OCI-LY3 (cell line): ENCODE measurements at regions not wholly inside any gene's neighbourhood (a gene's known extent, or its start where the extent isn't known, plus 50 kb on each side); places are given as distances from the start of the nearest gene placed in this dataset.

Source experiments
- H2AFZ ChIP-seq: fragments of 200-600, 300-600 bp; shearing (Covaris generic); 2 replicates; pipeline ENCODE4 v1.6.0; 2014; ENCODE audit warnings: antibody characterized with exemption, low read depth, low read length
- H3K27ac ChIP-seq: fragments of 200-600, 300-600 bp; sonication (generic); 2 replicates; pipeline ENCODE4 v1.5.1; 2014; ENCODE audit warnings: mild to moderate bottlenecking, low read length, moderate library complexity, mixed read lengths
- H3K27me3 ChIP-seq: fragments of 200-600, 300-600 bp; sonication (generic); 2 replicates; pipeline ENCODE4 v1.6.1; 2014; ENCODE audit warnings: low read depth, low read length, mixed read lengths
- H3K36me3 ChIP-seq: fragments of 200-600, 300-600 bp; sonication (generic); replicated peaks from 2 replicates; pipeline ENCODE3; 2014; ENCODE audit warnings: low read depth, low read length, mixed read lengths
- H3K4me1 ChIP-seq: fragments of 300-600, 200-600 bp; sonication (generic); 2 replicates; pipeline ENCODE4 v1.6.1; 2014; ENCODE audit warnings: low read length, mixed read lengths
- H3K4me2 ChIP-seq: fragments of 200-600, 300-600 bp; sonication (generic); 2 replicates; pipeline ENCODE4 v1.6.1; 2014; ENCODE audit warnings: low read length, mixed read lengths
- H3K4me3 ChIP-seq: fragments of 300-600, 200-600 bp; sonication (generic); 2 replicates; pipeline ENCODE4 v1.5.1; 2014; ENCODE audit warnings: antibody characterized with exemption, mild to moderate bottlenecking, low read length, moderate library complexity
- H3K79me2 ChIP-seq: fragments of 300-600, 200-600 bp; shearing (Covaris generic); 2 replicates; pipeline ENCODE4 v1.6.1; 2014; ENCODE audit warnings: mild to moderate bottlenecking, low read length, mixed read lengths
- H3K9ac ChIP-seq: fragments of 300-600, 200-600 bp; shearing (Covaris generic); 2 replicates; pipeline ENCODE4 v1.6.0; 2014; ENCODE audit warnings: mild to moderate bottlenecking, low read length, moderate library complexity
- H3K9me3 ChIP-seq: fragments of 200-600, 300-600 bp; shearing (Covaris generic); 2 replicates; pipeline ENCODE4 v1.6.1; 2014; ENCODE audit warnings: low read length, mixed read lengths; ENCODE audit not compliant: insufficient read depth
- H4K20me1 ChIP-seq: fragments of 200-600, 300-600 bp; sonication (generic); 2 replicates; pipeline ENCODE4 v1.6.1; 2016; ENCODE audit warnings: low read length, mixed read lengths; ENCODE audit not compliant: insufficient read depth
- CTCF ChIP-seq: fragments of 200-600, 300-600 bp; sonication (generic); IDR thresholded peaks from 2 replicates; pipeline ENCODE4 v1.5.1; 2014; ENCODE audit warnings: antibody characterized with exemption, low read length, low read depth
- EZH2phosphoT487 ChIP-seq: fragments of 200-600 bp; shearing (Covaris generic); IDR thresholded peaks from 2 replicates; pipeline ENCODE4 v1.6.1; 2018; ENCODE audit warnings: antibody characterized with exemption, mixed run types, low read depth

GRCh38 chr6:153720732-153721131 is 318.3 kb upstream of the OPRM1 start:
- TF ChIP-seq CTCF (no peak), EZH2phosphoT487 (no peak)
- Histone ChIP-seq H4K20me1 (no peaks in the 10 kb centered on the region), H3K36me3 (no peaks in the 10 kb centered on the region), H2AFZ (no peak overlapping the region), H3K4me3 (no peak overlapping the region), H3K4me1 (no peaks in the 10 kb centered on the region), H3K79me2 (no peaks in the 10 kb centered on the region), H3K27me3 (no peaks in the 10 kb centered on the region), H3K9me3 (no peaks in the 10 kb centered on the region), H3K4me2 (no peak overlapping the region), H3K27ac (no peak overlapping the region), H3K9ac (no peak overlapping the region)

- no peak for TF ChIP-seq EZH2phosphoT487
- no peak for TF ChIP-seq CTCF
- Histone ChIP-seq H3K36me3 (no peaks in the 10 kb centered on the region), H3K27ac (no peak overlapping the region), H3K9me3 (no peaks in the 10 kb centered on the region), H3K4me2 (no peak overlapping the region), H3K9ac (no peak overlapping the region), H2AFZ (no peak overlapping the region), H3K27me3 (no peaks in the 10 kb centered on the region), H3K79me2 (no peaks in the 10 kb centered on the region), H3K4me3 (no peak overlapping the region), H3K4me1 (no peaks in the 10 kb centered on the region), H4K20me1 (no peaks in the 10 kb centered on the region)
Observed at GRCh38 chr6:153705429-153705828, 333.6 kb upstream of the OPRM1 start.

- Histone ChIP-seq H4K20me1 (no peaks in the 10 kb centered on the region), H3K4me1 (no peaks in the 10 kb centered on the region), H3K4me3 (no peak overlapping the region), H2AFZ (no peak overlapping the region), H3K27me3 (no peaks in the 10 kb centered on the region), H3K79me2 (no peaks in the 10 kb centered on the region), H3K9me3 (no peaks in the 10 kb centered on the region), H3K9ac (no peak overlapping the region), H3K4me2 (no peak overlapping the region), H3K36me3 (no peaks in the 10 kb centered on the region), H3K27ac (no peak overlapping the region)
- no peak for TF ChIP-seq EZH2phosphoT487
- TF ChIP-seq CTCF: no peak
Observed at GRCh38 chr6:153702671-153703070, 336.4 kb upstream of the OPRM1 start.

- H3K4me1 ChIP-seq: no peaks in the 10 kb centered on the region
- H3K9me3 ChIP-seq: no peaks in the 10 kb centered on the region
- H3K27ac ChIP-seq: no peak overlapping the region
- no peaks in the 10 kb centered on the region for H4K20me1 ChIP-seq
- no peaks in the 10 kb centered on the region for H3K27me3 ChIP-seq
- H3K79me2 ChIP-seq: no peaks in the 10 kb centered on the region
- no peak for TF ChIP-seq EZH2phosphoT487
- no peak for TF ChIP-seq CTCF
- H3K4me2 ChIP-seq: no peak overlapping the region
- H2AFZ ChIP-seq: no peak overlapping the region
- no peaks in the 10 kb centered on the region for H3K36me3 ChIP-seq
- no peak overlapping the region for H3K9ac ChIP-seq
- no peak overlapping the region for H3K4me3 ChIP-seq
Observed at GRCh38 chr6:153698637-153699036, 340.4 kb upstream of the OPRM1 start.
